ENCODE measurements at regions not wholly inside any gene's neighbourhood (a gene's known extent, or its start where the extent isn't known, plus 50 kb on each side); places are given as distances from the start of the nearest gene placed in this dataset.

GRCh38 chr13:88744289-88744688 lies 1073.1 kb downstream of the SLITRK5 start:
- Histone ChIP-seq H3K4ac (ENCODE audit: low read depth, low read length) (no peak overlapping the region), H3K18ac (ENCODE audit: low read depth, low read length) (no peak overlapping the region), H3K27me3 (ENCODE audit: control insufficient read depth, insufficient read depth, low read length) (no peaks in the 10 kb centered on the region), H2AK9ac (replicated peaks; ENCODE audit: low read depth, low read length, poor library complexity) (no peak overlapping the region), H3K9me3 (ENCODE audit: control insufficient read depth, insufficient read depth, low read length) (peaks cover 5% of the 10 kb centered on the region; the same call in 1 of the 2 replicates), H2BK15ac (ENCODE audit: low read depth, low read length) (no peak overlapping the region), H4K5ac (ENCODE audit: low read depth, low read length) (no peak overlapping the region), H4K8ac (ENCODE audit: low read depth in 2 of 2, low read length in 2 of 2) (no peak overlapping the region), H3K4me3 (ENCODE audit: insufficient read depth, low read depth, low read length) (no peak overlapping the region), H3K23ac (ENCODE audit: low read depth, low read length) (no peak overlapping the region), H3K27ac (ENCODE audit: insufficient read depth, low read length) (no peak overlapping the region), H3K4me1 (ENCODE audit: control insufficient read depth, insufficient read depth, low read length) (no peaks in the 10 kb centered on the region), H3K9me1 (ENCODE audit: insufficient read depth, low read length) (no peaks in the 10 kb centered on the region), H4K20me1 (ENCODE audit: insufficient read depth, low read length) (no peaks in the 10 kb centered on the region), H2AK5ac (ENCODE audit: low read depth, low read length) (no peak overlapping the region), H3K79me1 (ENCODE audit: low read depth in 1 of 2, low read length in 2 of 2) (no peaks in the 10 kb centered on the region), H2BK120ac (ENCODE audit: low read depth, low read length) (no peak overlapping the region), H2AFZ (replicated peaks; ENCODE audit: low read length, poor library complexity) (no peak overlapping the region), H3K56ac (ENCODE audit: extremely low read depth, insufficient read depth, low read length) (no peak overlapping the region), H3K9ac (ENCODE audit: low read depth, low read length) (no peak overlapping the region), H3K36me3 (ENCODE audit: control insufficient read depth, insufficient read depth, low read length) (no peaks in the 10 kb centered on the region), H4K91ac (ENCODE audit: insufficient read depth, low read depth, low read length) (no peak overlapping the region), H2BK5ac (ENCODE audit: low read depth, low read length, poor library complexity, severe bottlenecking) (no peak overlapping the region), H3K14ac (replicated peaks; ENCODE audit: low read depth, low read length) (no peak overlapping the region), H2BK20ac (ENCODE audit: low read depth, low read length) (no peak overlapping the region), H3K4me2 (ENCODE audit: low read depth, low read length) (no peak overlapping the region)
- no peak for DNase-seq
- in situ Hi-C loops (cut with MboI; ENCODE audit: low sequenced_read_pairs) (no loop called here), dilution Hi-C loops (cut with HindIII; ENCODE audit: low sequenced_read_pairs, unreplicated experiment) (no loop called here), intact Hi-C loops (cut with micrococcal nuclease) (no loop called here)
- ChIA-PET POLR2A (ENCODE audit: unreplicated experiment) (no interaction called here), CTCF (no interaction called here)
- BruUV-seq (replicated peaks) = no TSS peak
- ATAC-seq (ENCODE audit: low read depth) = no peak
- TF ChIP-seq RAD21 (IDR thresholded peaks at IDR 0.05; ENCODE audit: low read length) = no peak
- TF ChIP-seq POLR2A (IDR thresholded peaks at IDR 0.05; ENCODE audit: low read depth, low read length) = no peak

Measured in IMR-90 (cell line).